Thoracic aorta (tissue), 2 donors: ENCODE measurements at regions not wholly inside any gene's neighbourhood (a gene's known extent, or its start where the extent isn't known, plus 50 kb on each side); places are given as distances from the start of the nearest gene placed in this dataset.

Experiments
- ATAC-seq: fragments of 150-250 bp; one replicate; pipeline ENCODE4 v1.8.0; 2017; ENCODE audit warnings: low read depth; ENCODE audit not compliant: insufficient number of reproducible peaks, low FRiP score
- DNase-seq: peaks from one replicate; pipeline ENCODE4 v3.0.0-alpha.2; 2020; ENCODE audit warnings: low spot score
- H3K27ac ChIP-seq, 2 donors: fragments of 200-600 bp; sonication (generic); 1 replicate in 1 of 2; 2 replicates in 1 of 2; pipeline ENCODE4 v1.5.1; 2016; ENCODE audit warnings: mild to moderate bottlenecking in 2 of 2, moderate library complexity in 2 of 2
- H3K27me3 ChIP-seq: fragments of 200-600 bp; sonication (generic); replicated peaks from 2 replicates; pipeline ENCODE4 v1.6.0; 2016; ENCODE audit warnings: mild to moderate bottlenecking; ENCODE audit not compliant: insufficient read depth
- H3K36me3 ChIP-seq: fragments of 200-600 bp; sonication (generic); one replicate; pipeline ENCODE4 v1.5.1; 2016
- H3K4me1 ChIP-seq, 2 donors: fragments of 200-600 bp; sonication (generic); 1 replicate in 1 of 2; 2 replicates in 1 of 2; pipeline versions ENCODE4 v1.5.1 to v1.6.0; 2016; ENCODE audit warnings: low read depth in 2 of 2, mild to moderate bottlenecking in 1 of 2; ENCODE audit not compliant: control insufficient read depth in 1 of 2
- H3K4me3 ChIP-seq: fragments of 200-600 bp; sonication (generic); 2 replicates; pipeline ENCODE4 v1.5.1; 2016; ENCODE audit warnings: mild to moderate bottlenecking
- H3K9me3 ChIP-seq: fragments of 200-600 bp; sonication (generic); 2 replicates; pipeline ENCODE4 v1.5.1; 2016
- CTCF ChIP-seq: fragments of 200-600 bp; sonication (generic); IDR thresholded peaks from one replicate; pipeline ENCODE4 v1.5.1; 2019; ENCODE audit warnings: antibody characterized with exemption

GRCh38 chr1:221880182-221880581, 138.3 kb upstream of the DUSP10 start:
- no peak overlapping the region for H3K4me3 ChIP-seq
- ATAC-seq: no peak
- no peaks in the 10 kb centered on the region for H3K27me3 ChIP-seq
- TF ChIP-seq CTCF: no peak
- H3K4me1 ChIP-seq: peaks cover 0 to 3% of the 10 kb centered on the region in 2 donors
- H3K36me3 ChIP-seq: no peaks in the 10 kb centered on the region
- no peaks in the 10 kb centered on the region for H3K9me3 ChIP-seq
- no peak overlapping the region for H3K27ac ChIP-seq
- DNase-seq: no peak

DNA sequence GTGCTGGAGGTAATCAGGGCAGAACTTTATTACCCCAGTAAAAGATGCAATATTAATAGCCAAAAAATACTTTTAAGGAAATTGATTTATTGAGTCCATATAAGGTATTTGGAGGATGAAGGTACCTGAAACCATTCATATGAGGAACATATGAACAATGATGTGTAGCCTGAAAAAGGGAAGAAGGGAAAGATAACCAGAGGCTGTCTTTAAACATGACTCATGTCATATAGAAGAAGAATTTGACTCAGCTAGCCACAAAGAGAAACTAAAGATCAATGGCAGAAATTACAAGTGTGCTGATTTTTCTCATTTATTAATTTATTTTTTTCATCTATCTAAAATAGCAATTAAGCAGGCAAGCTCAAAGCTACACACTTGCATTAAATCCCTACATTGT, 136.2 kb upstream of the DUSP10 start:
- no peaks in the 10 kb centered on the region for H3K27me3 ChIP-seq
- DNase-seq (no peak), ATAC-seq (no peak)
- H3K36me3 ChIP-seq: no peaks in the 10 kb centered on the region
- H3K9me3 ChIP-seq: no peaks in the 10 kb centered on the region
- H3K4me3 ChIP-seq: no peak overlapping the region
- H3K4me1 ChIP-seq: peaks cover 0 to 3% of the 10 kb centered on the region in 2 donors
- H3K27ac ChIP-seq: no peak overlapping the region
- no peak for TF ChIP-seq CTCF

DNA sequence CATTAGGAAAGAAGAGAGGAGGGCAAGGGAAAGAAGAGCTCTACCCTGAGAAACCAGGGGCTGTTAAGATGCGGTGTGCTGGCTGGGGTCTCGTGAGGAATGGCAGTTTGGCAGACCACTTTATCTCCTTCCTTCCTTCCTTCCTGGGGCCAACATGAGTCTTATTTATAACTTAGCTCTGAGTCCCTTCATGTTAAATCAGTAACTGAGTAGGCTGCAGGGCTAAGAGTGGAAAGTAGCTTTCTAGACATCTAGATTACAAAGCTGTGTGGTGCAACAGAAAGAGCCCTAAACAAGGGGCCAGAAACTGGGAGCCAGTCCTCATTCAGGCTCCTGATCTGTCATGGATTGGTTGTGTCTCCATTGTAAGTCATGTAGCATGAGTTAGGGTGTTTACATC, 135.4 kb upstream of the DUSP10 start:
- Histone ChIP-seq H3K27me3 (no peaks in the 10 kb centered on the region), H3K4me1 (peaks cover 0 to 3% of the 10 kb centered on the region in 2 donors), H3K9me3 (no peaks in the 10 kb centered on the region), H3K4me3 (no peak overlapping the region), H3K36me3 (no peaks in the 10 kb centered on the region), H3K27ac (no peak overlapping the region)
- no peak for TF ChIP-seq CTCF
- ATAC-seq (no peak), DNase-seq (no peak)

DNA sequence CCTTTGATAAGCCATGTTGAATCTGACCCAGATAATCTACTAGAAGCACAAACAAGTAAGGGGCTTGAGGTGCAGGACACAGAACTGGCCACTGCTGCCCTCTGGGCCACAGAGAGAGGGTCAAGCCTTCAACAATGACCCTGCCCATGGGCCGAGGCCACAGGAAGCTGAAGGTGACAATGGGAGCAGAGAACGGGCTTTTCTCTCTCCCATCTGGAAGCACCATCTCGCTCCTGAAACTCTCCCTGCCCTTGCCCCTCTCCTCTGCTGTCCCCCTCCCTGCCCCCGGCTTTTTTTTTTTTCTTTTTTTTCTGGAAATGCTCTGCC, 133.1 kb upstream of the DUSP10 start:
- no peak for DNase-seq
- no peak for ATAC-seq
- peaks cover 0 to under 1% of the 10 kb centered on the region in 2 donors for H3K4me1 ChIP-seq
- no peaks in the 10 kb centered on the region for H3K9me3 ChIP-seq
- no peaks in the 10 kb centered on the region for H3K27me3 ChIP-seq
- no peak overlapping the region for H3K4me3 ChIP-seq
- no peak for TF ChIP-seq CTCF
- H3K36me3 ChIP-seq: no peaks in the 10 kb centered on the region
- no peak overlapping the region for H3K27ac ChIP-seq

- DNase-seq: no peak
- Histone ChIP-seq H3K27ac (no peak overlapping the region), H3K36me3 (no peaks in the 10 kb centered on the region), H3K4me1 (no peaks in the 10 kb centered on the region), H3K9me3 (no peaks in the 10 kb centered on the region), H3K27me3 (no peaks in the 10 kb centered on the region), H3K4me3 (no peak overlapping the region)
- no peak for TF ChIP-seq CTCF
- ATAC-seq: no peak
Measured at GRCh38 chr1:221874285-221875003, 132.6 kb upstream of the DUSP10 start.
